RPMI7951 (cell line): ENCODE measurements at regions not wholly inside any gene's neighbourhood (a gene's known extent, or its start where the extent isn't known, plus 50 kb on each side); places are given as distances from the start of the nearest gene placed in this dataset.

Source experiments
- DNase-seq: peaks from one replicate; pipeline ENCODE4 v3.0.0-alpha.2; 2012; ENCODE audit warnings: low read depth

DNA sequence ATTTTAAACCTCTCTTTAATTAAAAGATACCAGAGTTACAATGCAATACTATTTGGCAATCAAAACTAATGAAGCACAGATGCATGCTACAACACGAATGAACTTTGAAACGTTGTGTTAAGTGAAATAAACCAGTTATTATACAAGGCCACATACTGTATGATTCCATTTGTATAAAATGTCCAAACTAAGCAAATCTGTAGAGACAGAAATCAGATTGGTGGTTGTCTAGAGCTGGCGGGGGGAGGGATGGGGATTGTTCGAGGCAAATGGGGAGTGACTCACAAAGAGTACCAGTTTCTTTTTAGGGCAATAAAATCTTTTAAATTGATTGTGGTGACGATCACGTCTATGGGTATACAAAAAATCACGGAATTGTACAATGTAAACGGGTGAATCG, 677.0 kb downstream of the NTRK3 start:
- DNase-seq, result peak; percentile 41

DNA sequence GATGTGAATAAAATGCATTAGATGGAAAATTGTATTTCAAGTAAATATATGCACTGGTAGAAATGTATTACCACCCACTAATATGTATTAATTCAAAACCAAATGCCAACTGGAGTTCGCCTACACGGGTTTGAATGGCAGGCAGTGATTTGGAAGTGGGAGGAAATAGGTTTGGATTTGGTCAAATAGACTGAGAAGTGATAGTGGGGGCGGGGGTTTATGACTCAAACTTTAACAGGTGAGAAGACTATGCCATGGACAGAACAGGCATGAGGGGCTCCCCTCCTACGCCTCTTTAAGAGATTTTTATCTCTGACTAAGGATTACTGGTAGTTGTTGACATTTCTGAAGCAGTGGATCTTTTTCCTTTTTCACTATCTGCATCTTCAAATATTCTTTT, 677.8 kb downstream of the NTRK3 start:
- no peak for DNase-seq

DNA sequence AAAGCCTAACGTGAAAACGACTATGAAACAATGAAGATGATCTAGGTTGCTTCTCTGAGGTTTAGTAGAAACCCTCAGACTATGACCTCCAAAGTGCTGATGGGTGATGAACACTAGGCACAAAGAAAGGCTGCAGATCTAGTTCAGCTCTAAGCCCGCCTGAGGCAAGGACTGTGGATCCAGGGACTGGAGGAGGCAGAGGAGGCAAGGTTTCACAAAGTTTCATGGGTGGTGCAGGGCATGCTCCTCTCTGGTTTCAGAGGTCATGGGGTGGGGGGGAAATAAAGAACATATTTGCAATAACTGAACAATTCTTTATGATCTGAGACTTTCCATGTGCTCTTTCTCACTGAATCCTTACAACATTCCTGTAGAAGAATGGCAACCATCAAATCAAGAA, 679.2 kb downstream of the NTRK3 start:
- no peak for DNase-seq

- no peak for DNase-seq
These were observed 679.9 kb downstream of the NTRK3 start for GRCh38 chr15:87576486-87577176.

- peak; percentile 52 for DNase-seq
These were observed 680.6 kb downstream of the NTRK3 start for GRCh38 chr15:87575896-87576473.

DNA sequence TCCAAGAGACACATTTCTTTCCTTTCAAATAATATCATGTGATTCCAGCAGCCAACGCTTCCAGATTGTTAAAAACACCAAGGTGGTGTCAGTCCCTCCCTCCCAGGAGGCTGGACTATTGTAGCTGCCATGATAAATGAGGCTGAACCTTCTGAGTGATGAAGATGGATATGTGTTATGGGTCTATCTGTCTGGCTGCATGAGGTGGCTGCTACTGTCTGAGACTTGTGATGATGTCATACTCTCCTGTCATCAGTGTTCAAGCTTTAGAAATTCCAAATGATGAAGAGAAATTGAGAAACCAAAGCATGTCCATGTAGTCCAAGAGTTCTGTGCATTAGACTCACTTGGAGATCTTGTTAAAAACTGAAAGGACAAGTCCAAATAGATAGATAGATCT, 683.0 kb downstream of the NTRK3 start:
- no peak for DNase-seq

DNA sequence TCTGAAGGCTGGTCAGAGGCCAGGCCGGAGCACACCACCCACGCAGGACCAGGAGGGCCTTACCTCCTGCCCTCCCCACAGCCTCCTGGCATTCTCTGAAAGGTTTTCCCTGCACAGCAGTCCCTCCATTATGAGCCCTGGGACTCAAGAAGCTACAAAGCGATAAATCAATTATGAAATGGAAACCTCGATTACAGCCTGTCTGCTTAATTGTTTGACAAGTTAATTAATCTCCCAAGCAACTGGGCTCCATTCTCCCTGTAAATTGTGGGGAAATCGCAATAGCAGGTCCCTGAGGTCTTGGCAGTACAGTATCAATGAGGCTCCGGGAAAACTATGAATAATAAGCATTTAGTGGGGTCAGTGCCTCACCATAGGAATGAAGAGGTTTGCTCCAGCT, 683.5 kb downstream of the NTRK3 start:
- DNase-seq, result no peak

GRCh38 chr15:87572381-87572910, 684.1 kb downstream of the NTRK3 start:
- DNase-seq, result no peak

GRCh38 chr15:87570206-87570605, 686.3 kb downstream of the NTRK3 start:
- peak; percentile 60 for DNase-seq

DNA sequence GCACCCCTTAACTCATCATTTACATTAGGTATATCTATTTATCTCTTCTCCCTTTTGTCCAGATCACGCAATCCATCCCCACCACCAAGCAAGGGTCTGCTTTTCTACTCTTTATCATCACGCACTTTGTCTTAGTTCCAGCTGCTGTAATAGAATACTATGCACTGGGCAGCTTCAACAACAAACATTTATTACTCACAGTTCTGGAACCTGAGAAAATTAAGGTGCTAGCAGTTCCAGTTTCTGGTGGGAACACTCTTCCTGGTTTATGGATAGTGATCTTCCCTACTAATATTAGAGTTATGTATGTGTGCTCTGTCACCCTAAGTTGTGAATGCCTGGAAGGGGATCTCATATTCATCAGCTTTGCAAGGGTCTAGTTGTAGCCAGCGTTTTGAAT, 687.0 kb downstream of the NTRK3 start:
- no peak for DNase-seq

DNA sequence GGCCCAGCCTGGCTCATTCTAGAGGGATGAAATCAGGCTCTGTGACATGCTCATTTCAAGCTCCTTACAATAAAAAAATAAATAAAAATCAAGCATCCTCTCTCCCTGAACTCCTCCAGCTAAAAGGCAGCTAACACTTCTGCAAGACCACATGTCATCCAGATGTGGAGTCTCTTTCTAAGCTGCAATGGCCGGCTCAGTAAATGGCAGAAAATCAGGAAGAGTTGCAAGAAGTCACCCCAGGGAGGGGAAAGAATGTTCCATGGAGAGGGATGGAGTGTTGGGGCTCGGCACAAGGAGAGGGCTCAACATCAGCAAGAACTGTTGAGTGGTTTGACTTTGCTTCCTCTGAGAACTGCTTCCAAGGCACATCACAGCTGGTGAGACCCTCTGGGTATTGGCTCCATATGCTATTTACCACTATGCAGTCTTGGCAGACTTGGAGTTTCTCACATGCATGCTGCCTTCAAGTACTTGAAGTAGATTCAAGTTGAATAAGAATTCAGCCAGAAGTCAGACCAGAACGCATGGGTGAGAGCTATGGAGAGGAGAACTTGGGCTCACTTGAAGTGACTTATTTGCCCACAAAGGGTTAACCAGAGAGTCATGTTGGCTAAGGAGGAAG, 689.0 kb downstream of the NTRK3 start:
- no peak for DNase-seq

GRCh38 chr15:87566236-87566635, 690.3 kb downstream of the NTRK3 start:
- DNase-seq, result peak; percentile 63

DNA sequence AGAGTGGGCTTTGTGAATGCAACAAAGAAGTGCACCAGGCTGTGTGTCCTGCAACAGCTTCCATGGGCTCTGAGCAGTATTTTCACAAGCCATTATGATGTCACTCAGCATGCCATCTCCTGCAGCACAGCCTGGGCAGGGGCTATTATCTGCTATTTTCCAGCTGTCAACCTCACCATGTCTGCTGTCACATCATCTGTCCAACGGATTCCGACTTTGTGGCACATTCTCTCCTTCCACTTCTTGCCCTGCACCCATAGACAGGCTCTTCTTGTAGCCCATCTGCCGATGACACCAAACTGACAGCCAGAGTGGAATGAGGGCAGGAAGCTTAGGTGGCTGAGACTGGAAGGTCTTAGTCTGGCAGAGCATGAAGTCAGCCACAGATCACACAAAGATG, 691.9 kb downstream of the NTRK3 start:
- DNase-seq, result no peak

GRCh38 chr15:87563869-87564268, 692.7 kb downstream of the NTRK3 start:
- no peak for DNase-seq

- DNase-seq, result no peak
These were observed 694.3 kb downstream of the NTRK3 start for GRCh38 chr15:87562203-87562602.

DNA sequence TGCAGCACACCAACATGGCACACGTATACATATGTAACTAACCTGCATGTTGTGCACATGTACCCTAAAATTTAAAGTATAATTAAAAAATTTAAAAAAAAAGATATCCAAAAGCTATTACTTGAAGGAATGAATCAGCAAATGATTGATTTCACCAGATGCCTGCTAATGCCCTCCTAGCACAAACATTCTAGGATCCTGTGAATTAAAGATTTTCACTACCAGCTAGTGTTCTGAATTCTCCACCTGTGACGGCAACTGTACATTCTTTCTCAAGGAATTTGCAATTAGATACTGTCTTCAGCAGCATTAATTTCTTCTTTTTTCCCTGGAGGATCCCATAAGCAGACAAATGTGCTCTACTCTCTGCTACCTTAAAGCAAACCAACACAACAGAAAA, 694.9 kb downstream of the NTRK3 start:
- DNase-seq, result no peak

DNA sequence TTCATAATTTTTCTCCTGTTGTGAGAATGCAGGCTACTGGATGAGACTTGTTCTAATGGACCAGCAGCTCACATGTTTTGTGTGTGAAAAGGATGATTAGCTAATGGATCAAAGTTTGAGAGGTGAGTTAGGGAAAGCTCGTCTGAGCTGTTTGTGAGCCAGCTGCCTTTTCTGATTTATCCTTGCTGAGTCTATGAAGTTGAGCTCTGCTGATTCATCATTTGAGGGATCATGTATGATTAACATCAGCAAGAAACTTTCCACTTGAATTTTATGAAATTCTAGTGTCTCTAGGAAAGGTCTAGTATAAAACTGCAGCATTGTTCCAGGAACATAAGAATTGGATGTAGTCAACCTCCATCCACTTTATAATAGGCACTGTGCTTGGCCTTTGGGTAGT, 698.7 kb downstream of the NTRK3 start:
- no peak for DNase-seq

DNA sequence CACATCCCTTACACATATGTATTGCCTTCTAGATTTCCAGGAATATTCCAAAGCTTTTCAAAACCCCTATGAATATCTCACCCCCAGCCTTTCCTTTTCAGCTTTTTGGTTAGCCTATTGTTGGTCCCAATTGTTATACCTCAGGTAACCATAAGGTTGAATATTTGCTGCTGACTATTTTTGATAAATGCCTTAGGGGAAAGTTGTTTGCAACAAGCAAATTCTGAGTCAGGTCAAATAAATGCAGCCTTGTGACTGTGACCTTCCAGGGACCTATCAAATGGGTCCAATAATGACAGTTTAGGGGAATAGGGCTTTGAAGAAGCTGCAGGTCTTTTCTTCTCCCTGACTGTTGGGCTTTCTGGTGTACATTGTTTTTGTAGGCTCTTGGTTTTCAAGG, 699.7 kb downstream of the NTRK3 start:
- no peak for DNase-seq

GRCh38 chr15:87549860-87550259, 706.7 kb downstream of the NTRK3 start:
- no peak for DNase-seq

- peak; percentile 34 for DNase-seq
These were observed 707.2 kb downstream of the NTRK3 start for GRCh38 chr15:87549296-87549695.

DNA sequence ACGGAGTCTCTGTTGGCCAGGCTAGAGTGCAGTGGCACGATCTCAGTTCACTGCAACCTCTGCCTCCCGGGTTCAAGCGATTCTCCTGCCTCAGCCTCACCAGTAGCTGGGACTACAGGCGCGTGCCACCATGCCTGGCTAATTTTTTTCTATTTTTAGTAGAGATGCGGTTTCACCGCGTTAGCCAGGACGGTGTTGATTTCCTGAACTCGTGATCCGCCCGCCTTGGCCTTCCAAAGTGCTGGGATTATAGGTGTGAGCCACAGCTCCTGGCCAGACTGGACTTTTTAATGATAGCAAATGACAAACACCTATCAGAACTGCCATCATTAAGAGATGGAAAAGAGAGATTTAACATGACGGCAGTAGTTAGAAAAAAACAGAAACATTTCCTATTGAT, 707.9 kb downstream of the NTRK3 start:
- DNase-seq, result peak; percentile 51

- DNase-seq, result peak; percentile 83
These were observed 708.9 kb downstream of the NTRK3 start for GRCh38 chr15:87547470-87548181.
